ENCODE measurements at regions not wholly inside any gene's neighbourhood (a gene's known extent, or its start where the extent isn't known, plus 50 kb on each side); places are given as distances from the start of the nearest gene placed in this dataset.
"Not testable (repeated sequence)": the region's sequence is repeated elsewhere in the genome, so short reads cannot be mapped to it uniquely, and the experiment has no call there.

DNA sequence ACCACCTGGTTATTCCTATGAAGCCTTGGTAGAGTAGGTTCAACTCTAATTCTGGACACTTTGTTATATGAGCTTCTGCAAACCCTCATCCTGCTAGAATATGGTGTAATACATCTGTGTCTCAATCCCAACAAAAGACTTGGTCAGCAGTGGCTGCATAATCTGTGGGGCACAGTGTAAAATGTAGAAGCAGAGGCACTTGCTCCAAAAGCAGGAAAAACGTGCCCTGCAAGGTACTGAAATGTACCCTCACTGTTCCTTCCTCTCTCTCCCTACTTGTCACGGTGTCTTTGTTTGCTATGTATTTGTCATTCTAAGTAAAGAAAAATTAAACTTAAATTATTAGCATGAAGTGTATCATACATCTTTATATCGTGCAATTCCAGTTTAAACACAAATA, 267.9 kb downstream of the BCL11B start:
- DNase-seq (ENCODE audit: low read depth), result no peak

DNA sequence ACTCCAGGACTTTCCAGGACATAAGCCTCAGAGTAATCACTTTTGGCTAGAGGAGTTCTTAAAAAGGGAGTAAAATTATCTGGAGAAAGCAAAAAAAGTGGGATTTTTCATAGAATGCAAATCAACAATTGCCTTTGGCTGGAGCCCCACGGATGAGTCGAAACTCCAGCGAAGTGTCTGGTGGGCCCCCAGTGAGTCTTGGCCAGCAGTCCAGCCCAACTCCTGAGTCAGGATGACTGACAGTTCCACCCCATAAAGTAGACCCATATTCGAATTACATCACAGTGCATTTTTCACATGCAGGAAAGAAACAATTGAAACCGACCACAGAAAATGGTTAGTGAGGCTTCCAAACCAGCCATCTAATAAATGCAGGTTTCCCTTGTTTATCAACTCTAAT, 265.7 kb downstream of the BCL11B start:
- DNase-seq (ENCODE audit: low read depth), result no peak

DNA sequence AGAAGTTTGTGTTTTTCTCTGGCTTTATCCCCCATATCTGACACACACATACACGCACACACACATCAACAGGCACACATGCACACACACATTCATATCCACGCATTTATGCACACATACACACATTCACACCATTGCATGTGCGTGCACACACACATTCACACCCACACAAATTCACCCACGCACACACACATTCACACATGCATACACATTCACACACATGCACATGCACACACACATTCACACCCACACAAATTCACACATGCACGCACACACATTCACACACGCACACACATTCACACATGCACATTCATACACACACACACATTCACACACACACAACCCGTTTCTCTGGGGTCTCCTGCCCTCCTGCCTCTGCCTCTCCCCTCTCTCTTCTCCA, 264.2 kb downstream of the BCL11B start:
- DNase-seq (ENCODE audit: low read depth), result no peak

DNA sequence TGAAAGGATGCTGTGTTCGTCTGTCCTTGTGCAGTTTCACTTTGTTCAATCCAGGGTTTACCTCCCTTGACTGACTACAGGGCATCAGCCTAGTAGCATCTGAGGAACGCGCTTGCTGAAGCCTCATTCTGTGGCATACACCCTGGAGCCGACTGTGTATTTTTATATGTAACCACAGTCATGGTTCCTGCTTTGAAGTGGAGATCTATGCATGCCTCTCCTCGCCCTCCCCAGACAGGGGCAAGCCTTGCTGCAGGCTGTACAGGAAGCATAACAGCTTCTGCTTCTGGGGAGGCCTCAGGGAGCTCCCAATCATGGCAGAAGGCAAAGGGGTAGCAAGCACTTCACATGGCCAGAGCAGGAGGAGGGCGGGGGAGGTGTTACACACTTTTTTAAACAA, 262.1 kb downstream of the BCL11B start:
- no peak for DNase-seq (ENCODE audit: low read depth)

DNA sequence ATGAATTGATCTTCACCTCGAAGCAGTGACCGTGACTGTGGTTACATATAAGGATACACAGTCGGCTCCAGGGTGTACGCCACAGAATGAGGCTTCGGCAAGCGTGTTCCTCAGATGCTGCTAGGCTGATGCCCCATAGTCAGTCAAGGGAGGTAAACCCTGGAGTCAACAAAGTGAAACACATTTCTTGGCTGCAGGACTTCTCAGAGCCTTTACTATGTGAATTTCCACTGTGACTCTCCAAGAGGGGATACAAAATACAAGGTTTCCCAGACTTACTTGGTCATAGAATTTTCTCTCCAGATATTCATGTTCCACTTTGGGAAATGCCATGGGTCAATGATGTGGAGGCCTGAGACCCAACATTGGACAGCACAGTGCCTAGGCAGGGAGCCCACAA, 260.6 kb downstream of the BCL11B start:
- DNase-seq (ENCODE audit: low read depth), result no peak

DNA sequence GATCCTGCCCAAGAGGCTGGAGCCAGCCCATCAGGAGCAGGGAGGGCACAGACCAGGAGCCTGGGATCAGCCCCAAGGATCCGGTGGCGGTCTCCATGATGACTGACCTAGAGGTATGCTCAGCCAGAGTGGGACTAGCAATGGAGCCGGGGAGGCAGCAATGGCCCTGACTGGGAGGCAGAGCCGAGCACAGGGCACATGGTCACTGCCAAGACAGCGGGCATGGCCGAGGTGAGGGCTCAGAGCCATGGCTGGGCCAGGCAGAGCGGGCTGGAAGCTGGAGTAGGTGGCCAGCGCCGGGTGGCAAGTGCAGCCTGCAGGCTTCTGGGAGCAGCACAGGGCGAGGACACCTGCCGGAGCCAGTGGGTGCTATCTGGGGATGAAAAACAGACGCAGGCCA, 259.3 kb downstream of the BCL11B start:
- DNase-seq (ENCODE audit: low read depth), result no peak

DNA sequence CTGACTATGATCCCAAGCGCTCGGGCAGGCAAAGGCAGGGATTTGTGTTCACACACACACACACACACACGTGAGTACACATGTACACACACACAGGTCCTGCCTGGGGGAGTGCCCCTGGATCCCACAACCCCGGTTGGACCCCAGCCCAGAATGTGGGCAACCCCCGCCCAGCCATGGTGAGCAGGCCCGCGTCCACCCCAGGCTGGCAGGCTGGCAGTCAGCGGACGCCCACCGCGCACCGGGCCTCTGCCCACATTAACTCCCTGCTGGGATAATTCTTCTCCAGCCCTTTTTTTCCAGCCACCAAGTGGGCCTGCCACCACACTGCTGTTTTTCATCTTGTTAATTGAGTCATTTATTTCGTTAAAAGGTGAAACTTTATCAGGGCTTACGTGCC, 256.2 kb downstream of the BCL11B start:
- DNase-seq (ENCODE audit: low read depth), result no peak

DNA sequence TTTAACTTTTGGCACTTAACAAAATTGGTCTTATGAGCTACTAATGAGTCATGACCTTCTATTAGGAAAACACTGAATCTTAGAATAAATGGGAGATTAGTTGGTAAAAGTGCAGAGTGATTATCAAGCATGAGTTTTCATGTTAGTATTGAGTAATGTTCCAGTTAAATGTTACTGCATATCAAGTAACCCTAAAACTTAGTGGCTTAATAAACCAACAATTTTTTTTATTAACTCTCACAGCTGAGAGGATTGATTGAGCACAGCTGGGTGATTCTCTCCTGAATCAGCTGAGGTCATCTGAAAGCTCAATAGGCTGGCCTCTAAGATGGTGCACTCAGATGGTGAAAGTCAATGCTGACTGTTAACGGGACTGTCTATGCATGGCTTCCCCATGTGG, 248.6 kb downstream of the BCL11B start:
- DNase-seq (ENCODE audit: low read depth), result no peak

DNA sequence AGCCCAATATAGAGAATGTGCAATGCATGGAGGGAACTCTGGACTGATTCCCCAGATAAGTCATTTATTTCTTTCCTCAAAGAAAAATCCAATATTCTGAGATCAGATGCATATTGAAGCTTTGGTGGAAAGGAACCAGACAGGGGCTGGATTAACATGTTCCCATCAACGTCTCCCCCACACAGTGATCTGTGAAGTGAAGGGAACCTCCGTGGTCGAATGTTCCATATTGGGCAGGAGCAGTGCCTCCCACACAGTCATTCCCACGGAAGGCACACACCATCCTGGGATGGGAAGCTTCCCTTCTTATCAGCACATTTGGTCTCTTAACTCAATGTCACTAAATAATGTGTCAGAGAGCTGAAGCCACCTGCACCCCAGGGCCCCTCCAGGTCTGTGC, 247.1 kb downstream of the BCL11B start:
- no peak for DNase-seq (ENCODE audit: low read depth)

DNA sequence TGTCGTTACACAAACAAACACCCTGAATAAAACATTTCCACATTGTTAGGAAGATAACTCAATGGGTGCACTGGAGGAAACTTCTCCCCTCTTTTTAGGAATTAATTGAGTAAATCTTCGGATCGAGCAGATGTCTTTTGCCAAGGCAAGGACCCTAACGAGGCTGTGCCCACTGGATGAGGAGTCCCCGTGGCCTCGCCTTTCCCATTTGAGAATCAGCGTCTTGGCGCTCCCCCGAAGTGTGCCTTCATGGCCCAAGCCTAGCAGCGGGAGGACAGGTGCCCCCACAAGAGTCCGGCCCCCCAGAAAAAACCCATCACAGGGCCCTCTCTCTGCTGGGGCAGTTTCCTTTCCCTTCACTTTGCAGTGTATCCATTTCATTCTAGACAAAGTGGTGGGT, 246.6 kb downstream of the BCL11B start:
- DNase-seq (ENCODE audit: low read depth), result no peak

DNA sequence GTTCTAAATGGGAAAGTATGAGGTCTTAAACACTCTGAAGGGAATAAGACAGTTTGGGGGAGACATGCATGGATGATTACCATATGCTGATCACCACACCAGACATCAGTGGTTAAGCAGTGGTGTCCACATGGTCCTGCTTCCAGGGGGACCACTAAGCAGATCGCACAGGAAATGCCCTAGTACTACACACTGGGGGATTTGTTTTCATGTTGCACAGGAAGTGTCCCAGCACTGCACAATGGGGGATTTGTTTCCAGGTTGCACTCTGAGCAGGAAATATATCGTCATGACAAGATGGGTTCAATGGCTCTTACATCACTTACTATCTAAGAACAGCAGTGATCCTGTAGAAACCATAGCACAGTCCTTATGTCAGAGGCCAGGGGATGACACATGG, 245.5 kb downstream of the BCL11B start:
- DNase-seq (ENCODE audit: low read depth), result no peak

DNA sequence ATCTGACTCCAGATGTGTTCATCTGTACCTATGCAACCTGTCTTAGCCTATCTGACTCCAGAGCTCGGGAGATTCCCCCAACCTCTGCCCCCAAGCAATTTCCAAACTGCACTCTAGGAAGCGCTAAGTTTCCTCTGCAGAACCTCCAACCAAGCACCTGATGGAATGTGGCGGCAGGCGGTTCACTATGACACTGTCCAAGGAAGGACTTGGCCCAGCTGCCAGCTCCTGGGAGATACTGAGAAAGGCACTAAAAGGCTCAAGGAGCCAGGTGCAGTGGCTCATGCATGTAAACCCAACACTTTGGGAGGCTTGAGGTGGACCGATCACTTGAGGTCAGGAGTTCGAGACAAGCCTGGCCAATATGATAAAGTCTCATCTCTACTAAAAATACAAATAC, 244.0 kb downstream of the BCL11B start:
- DNase-seq (ENCODE audit: low read depth), result no peak

DNA sequence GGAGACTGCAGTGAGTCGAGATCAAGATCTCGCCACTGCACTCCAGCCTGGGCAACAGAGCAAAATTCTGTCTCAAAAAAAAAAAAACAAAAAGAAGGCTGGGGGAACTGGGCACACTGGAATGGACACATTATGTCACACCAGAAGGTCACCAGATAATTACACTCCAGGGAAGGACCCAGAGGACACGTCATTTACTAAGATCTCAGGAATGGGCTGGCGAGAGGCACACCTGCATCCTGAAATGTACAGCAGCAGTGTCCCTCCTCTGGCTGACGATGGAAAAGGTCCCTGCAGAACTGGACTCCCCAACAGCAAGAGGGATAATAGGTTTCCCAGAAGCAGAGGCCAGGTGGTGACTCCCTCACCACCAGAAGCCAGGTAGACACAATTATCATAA, 243.5 kb downstream of the BCL11B start:
- no peak for DNase-seq (ENCODE audit: low read depth)

DNA sequence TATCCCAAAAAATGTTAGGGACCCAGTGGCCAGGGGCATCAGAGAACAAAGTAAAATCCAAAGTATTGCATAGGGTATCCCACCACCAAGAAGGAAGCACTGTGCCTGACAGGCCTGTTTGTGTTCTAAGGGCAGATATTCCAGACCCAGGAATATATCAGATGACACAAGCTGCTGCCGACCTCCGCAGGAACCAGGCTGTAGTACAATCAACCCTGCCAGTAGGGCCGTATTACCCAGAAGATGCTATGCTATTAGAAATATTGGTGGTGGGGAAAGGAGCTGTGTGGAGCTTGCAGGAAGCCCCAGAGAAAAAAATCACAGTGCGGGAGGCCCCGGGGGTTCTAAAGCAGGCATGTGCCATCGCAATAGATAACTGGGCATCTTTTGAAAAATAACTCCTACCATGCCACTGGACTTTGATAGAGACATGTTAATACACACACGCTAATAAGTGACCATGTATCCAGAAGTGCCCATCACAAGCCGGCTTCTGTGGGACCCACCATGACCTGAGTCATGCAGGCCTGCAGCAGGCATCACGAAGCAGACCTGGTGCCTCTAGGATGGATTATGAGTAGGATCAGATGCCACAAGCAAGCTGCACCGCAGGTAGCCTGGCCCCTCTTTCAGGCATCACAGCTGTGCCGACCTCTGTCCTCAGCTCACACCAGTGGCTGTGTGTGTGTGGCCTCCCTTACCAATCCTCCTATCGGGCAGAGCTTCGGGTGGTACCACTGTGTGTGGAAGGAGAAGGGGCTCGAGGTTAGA, 242.7 kb downstream of the BCL11B start:
- no peak for DNase-seq (ENCODE audit: low read depth)

DNA sequence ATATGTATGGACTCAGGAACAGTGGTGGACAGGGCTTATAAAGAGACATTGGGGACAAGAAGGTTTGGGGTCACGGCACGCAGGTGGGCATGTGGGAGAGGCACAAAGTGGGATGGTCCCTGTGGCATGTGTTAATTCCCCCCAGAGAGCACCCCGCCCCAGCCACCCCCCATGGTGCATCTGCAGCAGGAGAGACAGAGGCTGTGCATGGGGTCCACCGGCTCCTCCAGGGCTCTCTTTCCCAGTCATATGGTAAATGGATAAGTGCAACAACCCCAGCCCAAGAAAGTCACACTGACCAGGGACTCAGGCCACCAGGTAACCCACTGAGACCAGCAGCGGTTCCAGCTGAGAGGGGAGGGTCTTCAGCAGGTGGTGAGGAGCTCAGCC, 242.1 kb downstream of the BCL11B start:
- DNase-seq (ENCODE audit: low read depth), result no peak

DNA sequence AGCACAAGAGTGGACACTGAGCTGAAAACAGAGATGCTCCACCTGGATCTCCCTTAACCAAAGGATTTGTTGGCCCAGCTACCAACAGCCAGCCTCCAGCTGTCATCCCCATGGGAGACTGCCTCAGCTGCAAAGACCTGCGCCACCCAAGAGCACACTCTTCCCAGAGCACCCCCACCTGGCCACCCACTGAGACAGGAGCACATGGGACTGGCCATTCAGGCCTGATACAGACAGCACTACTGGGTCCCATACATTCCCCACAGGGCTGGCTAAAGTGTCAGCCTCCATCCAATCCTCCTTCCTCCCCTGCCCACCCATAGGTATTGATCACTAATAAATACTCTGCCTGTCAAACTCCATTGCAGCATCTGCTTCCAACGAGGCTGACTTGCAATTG, 241.5 kb downstream of the BCL11B start:
- DNase-seq (ENCODE audit: low read depth), result no peak

DNA sequence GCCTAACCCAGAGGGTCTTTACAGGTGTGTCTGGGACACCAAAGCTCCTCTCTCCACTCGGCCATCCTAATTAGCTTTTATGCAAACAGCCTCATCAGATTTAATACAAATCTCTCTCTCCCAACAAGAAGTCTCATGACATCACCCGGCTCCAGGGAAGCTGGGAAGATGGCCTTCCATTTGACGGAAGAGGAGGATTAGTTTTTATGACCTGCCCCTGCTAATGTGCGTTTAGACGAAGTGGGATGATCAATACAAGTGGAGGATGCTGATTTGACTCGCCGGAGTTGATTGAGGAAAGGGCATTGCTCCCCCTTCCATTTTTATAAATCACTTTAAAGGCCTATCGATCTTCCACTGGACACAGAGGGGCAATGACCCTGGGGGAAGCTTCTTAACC, 239.2 kb downstream of the BCL11B start:
- no peak for DNase-seq (ENCODE audit: low read depth)

DNA sequence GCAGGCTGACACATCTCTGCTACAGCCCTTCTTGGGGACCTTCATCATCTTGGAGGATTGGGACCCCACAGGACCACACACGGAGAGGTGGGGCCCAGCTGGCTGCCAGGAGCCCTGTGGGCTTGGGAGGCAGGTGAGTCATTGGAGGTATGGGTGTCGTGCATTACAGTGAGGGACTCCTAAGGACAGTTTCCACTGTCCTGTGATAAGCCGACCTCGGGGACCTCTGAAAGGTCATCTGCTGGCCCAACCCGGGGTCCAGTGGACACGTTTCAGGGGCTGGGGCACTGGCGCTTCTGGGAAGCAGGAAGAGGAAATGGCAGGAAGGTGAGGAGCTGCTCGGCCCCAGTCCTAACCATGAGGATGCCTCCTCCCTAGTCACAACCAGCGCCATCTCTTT, 238.0 kb downstream of the BCL11B start:
- DNase-seq (ENCODE audit: low read depth), result no peak

DNA sequence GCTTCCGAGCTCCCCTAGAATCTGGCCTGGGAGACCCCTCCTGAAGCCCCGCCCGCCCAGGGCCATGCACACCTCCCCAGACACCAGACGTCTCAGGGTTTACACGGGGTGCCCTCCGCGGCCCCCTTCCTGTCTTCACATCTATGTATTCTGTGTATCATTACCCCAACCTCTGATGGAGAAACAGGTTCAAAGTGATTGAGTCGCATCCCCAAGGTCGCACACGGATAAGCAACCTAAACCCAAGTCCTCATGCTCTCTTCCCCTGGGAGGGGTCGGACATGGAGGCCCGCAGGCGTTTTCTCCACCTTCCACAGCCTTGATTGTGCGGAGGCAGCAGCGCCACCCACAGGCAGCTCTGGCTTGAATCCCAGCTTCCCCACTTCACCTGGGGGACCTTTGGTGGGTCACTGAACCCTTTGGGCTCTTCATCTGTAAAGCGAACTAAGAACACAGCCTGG, 237.3 kb downstream of the BCL11B start:
- no peak for DNase-seq (ENCODE audit: low read depth)

DNA sequence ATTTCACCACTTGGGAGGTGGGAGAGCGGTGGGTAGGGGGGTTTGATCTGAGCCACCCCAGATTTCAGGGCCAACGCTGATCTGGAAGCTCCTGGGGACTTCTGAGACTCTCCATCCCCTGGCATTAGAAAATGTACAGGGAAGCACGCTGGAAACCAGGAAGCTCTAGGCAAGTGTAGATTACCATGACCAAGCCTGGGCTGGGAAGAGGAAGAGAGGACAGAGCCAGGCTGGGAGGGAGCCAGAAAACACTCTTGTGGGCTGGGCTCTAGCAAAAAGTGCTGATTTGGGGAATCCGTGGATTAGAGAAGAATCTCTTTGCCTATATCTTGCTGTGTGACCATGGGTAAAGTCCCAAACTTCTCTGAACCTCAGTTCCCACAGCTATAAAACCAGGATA, 236.7 kb downstream of the BCL11B start:
- DNase-seq (ENCODE audit: low read depth), result no peak

DNA sequence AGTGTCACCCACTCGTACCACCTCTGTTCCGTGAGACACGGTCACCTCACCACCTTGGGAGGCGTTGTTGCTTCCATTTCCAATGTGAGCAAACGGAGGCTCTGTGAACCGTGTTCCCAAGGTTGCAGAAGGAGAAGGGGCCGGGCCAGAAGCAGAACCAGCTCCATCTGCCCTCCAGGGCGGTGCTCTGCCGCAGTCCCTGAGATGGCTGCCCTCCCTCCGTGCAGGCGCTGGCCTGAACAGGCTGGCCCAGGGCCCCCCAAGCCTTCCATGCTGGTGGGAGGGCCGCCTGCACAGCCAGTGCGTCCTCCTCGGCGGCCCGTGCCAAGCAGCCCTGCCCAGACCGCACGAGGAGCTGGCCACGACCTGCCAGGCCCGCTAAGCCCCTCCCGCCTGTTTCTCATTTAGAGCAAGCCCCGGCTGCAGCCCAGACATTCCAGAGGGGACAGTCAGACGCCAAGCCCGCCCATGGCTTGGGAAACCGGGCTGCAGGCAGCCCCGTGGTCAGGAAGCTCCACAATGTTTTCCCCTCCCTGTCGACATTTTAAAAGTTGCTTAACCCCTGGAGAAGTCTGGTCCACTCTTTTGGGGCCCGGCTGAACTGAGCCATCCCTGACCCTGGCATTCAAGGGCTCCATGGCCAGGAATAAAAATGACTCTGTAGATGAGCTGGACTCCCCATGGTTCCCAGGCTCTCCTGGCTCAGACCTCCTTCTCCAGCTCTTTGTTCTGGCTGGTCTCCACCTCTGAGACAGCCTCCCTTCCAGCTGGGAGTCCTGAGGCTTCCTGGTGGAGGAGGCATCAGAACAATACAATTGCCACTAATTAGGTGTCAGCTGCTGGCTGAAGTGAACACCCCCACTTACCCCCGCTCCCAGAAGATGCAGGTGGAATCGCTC, 236.0 kb downstream of the BCL11B start:
- DNase-seq (ENCODE audit: low read depth), result no peak

DNA sequence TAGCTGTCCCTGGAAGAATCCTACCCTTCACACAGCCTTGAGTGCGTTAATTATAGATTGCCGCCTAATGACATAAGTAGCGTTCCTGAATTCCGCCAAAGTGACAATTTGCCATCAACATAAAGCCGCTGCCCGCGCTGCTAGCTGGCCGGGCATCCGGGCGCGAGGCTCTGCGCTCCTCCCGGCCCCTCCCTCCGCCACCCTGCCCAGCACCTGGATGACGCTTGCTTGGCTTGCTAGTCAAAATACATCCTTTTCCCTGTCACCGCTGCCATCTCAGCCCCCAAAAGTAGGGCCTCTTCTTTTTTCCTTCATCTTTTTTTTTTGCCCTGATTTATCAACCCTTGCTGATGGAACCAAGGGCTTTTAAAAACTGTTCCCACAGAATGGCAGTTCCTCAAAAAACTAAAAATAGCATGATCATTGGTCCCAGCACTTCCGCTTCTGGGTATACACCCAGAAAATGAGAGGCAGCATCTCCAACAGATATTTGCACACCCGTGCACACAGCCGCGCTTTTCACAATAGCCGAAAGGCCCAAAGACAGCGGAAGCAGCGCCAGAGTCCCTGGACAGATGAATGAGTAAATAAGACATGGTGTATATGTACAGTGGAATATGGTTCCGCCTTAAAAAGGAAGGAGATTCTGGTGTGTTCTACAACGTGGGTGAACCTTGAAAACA, 235.2 kb downstream of the BCL11B start:
- no peak for DNase-seq (ENCODE audit: low read depth)

DNA sequence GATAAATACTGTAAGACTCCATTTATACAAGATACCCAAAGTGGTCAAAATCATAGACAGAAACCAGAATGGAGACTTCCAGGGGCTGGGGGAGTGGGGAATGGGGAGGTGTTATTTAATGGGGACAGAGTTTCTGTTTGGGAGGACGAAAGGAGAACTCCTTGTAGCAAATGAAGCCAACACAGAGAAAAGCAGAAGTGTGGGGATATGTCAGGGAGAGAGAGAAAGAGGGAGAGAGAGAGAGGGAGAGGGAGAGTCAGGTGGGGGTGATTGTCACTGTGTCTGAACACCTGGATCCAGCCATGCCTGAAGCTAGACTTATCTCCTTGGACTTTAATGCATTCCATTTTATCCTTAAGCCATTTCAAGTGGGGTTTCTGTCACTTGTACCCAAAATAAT, 234.7 kb downstream of the BCL11B start:
- DNase-seq (ENCODE audit: low read depth), result not testable (repeated sequence)
